Astrocyte of the cerebellum (primary cell): ENCODE measurements at regions not wholly inside any gene's neighbourhood (a gene's known extent, or its start where the extent isn't known, plus 50 kb on each side); places are given as distances from the start of the nearest gene placed in this dataset.

Experiments
- DNase-seq: peaks from one replicate; pipeline ENCODE4 v3.0.0-alpha.2; 2011; ENCODE audit warnings: low read depth
- H3K4me3 ChIP-seq: 2 replicates; pipeline ENCODE4 v1.5.1; 2011; ENCODE audit warnings: mild to moderate bottlenecking, low read depth, low read length, moderate library complexity
- in situ Hi-C: cut with HindIII; loops from 2 replicates; pipeline ENCODE4 v1.10.0; 2017; ENCODE audit warnings: low sequenced_read_pairs
- TF ChIP-seq, protein P1 (sequence below): IDR thresholded peaks from 2 replicates; pipeline ENCODE4 v1.5.1; 2012; ENCODE audit warnings: low read length, low read depth, moderate library complexity, mild to moderate bottlenecking; ENCODE audit errors: missing control alignments

DNA sequence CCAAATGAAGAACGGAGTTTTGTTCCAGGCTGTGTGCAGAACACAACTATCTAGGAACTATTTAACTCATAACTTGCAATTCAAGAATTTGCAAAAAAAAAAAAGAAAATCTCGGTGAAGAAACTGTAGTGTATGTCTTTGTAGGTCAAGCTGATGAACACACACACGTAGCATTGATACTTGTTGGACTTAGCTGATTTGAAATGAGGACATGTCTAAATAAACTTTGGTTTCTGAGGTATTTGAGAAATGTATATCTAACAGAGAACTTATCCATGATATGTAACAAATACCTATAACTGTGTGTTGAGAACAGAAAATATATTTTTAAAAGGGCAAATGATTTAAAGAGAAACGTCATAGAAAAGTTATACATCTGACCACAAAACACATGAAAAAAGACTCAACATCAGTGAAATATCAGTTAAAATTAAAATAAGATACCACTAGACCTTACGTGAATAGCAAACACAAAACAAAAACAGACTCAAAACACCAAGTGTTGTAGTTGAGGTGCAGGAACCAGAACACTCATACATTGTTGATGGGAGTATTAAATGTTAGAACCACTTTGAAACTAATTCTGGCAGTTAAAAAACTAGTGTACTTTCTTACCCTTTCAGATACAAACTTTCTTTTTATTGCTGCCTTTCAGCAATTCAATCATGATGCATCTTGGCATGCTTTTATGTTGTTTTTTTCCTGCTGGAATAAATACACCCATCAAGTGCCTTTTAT, 1535.8 kb upstream of the PCDH10 start:
- no peak for DNase-seq
- TF ChIP-seq, protein P1, sequence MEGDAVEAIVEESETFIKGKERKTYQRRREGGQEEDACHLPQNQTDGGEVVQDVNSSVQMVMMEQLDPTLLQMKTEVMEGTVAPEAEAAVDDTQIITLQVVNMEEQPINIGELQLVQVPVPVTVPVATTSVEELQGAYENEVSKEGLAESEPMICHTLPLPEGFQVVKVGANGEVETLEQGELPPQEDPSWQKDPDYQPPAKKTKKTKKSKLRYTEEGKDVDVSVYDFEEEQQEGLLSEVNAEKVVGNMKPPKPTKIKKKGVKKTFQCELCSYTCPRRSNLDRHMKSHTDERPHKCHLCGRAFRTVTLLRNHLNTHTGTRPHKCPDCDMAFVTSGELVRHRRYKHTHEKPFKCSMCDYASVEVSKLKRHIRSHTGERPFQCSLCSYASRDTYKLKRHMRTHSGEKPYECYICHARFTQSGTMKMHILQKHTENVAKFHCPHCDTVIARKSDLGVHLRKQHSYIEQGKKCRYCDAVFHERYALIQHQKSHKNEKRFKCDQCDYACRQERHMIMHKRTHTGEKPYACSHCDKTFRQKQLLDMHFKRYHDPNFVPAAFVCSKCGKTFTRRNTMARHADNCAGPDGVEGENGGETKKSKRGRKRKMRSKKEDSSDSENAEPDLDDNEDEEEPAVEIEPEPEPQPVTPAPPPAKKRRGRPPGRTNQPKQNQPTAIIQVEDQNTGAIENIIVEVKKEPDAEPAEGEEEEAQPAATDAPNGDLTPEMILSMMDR, result no peak
- in situ Hi-C loops, result no loop called here
- no peak overlapping the region for H3K4me3 ChIP-seq

DNA sequence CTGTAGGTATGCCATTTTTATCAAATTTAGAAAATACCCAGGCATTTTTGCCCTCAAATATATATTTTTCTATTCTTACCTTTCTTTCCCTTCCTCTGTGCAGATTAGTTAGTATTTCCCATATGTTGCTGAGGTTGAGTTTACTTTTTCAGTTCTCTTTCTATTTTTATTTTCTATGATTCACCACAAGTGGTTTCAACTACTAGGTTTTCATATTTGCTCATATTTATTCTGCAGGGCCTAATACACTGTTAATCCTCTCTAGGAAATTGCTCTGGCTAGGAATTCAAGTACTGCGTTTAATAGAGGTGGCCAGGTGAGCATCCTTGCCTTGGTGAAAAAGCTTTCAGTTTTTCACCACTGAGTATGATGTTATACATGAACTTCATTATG, 1535.3 kb upstream of the PCDH10 start:
- DNase-seq, result no peak
- H3K4me3 ChIP-seq, result no peak overlapping the region
- TF ChIP-seq, protein P1, result no peak
- in situ Hi-C loops, result no loop called here

DNA sequence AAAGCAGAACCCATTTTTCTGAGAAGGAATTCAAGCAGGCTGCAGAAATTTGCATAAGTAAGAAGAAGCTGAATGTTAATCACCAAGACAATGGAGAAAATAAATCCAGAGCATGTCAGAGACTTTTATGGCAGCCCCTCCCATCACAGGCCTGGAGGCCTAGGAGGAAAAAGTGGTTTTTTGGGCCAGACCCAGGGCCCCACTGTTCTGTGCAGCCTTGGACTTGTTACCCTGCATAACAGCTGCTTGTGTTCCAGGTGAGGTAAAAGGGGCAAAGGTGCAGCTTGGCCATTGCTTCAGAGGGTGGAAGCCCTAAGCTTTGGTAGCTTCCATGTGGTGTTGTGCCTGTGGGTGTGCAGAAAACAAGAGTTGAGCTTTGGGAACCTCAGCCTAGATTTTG, 1516.2 kb upstream of the PCDH10 start:
- DNase-seq, result no peak
- TF ChIP-seq, protein P1, result no peak
- H3K4me3 ChIP-seq, result no peak overlapping the region
- in situ Hi-C loops, result no loop called here

DNA sequence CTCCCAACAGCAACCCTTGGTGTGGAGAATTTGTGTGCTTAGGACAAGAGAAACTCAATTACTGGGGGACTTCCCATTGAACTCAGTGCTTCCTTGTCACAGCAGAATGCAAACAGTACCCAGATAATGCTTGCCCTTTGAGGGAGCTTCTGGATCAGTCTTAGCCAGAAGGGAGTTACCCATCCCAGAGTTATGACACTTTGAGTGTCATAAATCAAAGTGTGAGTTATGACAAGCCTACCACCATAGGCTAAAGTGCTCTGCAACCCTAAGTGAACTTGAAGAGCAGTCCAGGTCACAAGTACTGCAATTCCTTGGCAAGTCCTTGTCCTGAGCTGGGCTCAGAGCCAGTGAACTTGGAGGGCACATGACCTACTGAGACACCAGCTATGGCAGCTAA, 1513.9 kb upstream of the PCDH10 start:
- H3K4me3 ChIP-seq, result no peak overlapping the region
- in situ Hi-C loops, result no loop called here
- TF ChIP-seq, protein P1, result no peak
- no peak for DNase-seq

DNA sequence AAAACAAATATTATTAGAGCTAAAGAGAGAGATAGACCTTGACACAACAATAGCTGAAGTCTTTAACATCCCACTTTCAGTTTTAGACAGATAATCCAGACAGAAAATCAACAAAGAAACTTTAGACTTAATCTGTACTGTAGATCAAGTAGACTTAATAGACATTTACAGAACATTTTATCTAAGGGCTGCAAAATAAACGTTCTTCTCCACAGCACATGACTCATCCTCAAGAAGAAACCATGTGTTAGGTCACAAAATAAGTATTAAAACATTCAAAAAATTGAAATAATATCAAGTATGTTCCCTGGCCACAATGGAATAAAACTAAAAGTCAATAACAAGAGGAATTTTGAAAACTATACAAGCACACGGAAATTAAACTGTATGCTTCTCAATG, 1510.3 kb upstream of the PCDH10 start:
- TF ChIP-seq, protein P1, result no peak

DNA sequence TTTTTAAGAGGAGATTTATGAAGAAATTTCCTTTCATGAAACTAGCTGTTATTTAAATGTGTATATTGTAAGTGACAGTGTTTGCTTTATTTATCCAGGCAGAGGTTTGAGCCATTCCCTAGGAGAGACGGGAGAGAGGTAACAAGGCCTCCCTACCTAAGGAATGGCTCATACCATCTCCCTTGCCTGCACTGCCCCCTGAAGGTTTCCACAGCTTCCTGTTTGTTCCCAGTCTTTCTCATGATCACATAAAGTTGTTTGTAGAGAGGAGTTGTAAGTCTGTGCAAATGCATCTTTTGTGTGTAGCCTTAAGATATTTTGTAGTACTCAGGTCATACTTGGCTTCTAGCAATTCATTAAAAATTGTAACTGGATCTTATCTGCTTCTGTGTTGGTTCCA, 1504.5 kb upstream of the PCDH10 start:
- no peak for DNase-seq
- in situ Hi-C loops, result no loop called here

More for the DNA sequence above, 1510.3 kb upstream of the PCDH10 start:
- DNase-seq, result no peak
- H3K4me3 ChIP-seq, result no peak overlapping the region
- in situ Hi-C loops, result no loop called here

More for the DNA sequence above, 1504.5 kb upstream of the PCDH10 start:
- TF ChIP-seq, protein P1, result peak; percentile 18
- H3K4me3 ChIP-seq, result no peak overlapping the region
